ENCODE measurements at regions not wholly inside any gene's neighbourhood (a gene's known extent, or its start where the extent isn't known, plus 50 kb on each side); places are given as distances from the start of the nearest gene placed in this dataset.

DNA sequence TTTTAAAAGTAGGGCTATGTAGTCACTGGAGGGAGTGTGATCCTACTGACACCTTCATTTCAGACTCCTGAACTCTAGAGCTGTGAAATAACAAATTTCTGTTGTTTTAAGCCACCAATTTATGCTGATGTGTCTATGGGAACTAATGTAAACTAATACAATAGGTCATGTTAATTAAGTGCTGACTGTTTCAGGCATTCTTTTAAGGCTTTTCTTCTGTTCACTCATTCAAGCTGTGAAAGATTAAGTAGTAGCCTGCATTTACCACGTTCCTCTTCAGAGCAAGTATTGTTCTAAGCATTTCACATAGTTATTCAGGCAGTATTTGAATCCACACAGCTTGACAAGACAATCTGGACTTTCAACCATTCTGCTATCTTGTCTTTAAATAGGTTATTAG, 1135.0 kb downstream of the SLITRK1 start:
- no peak overlapping the region for H3K4me3 ChIP-seq (replicated peaks; ENCODE audit: low read depth, low read length)
- no peak for DNase-seq (ENCODE audit: extremely low read depth, low read depth)
- TF ChIP-seq, protein P1, sequence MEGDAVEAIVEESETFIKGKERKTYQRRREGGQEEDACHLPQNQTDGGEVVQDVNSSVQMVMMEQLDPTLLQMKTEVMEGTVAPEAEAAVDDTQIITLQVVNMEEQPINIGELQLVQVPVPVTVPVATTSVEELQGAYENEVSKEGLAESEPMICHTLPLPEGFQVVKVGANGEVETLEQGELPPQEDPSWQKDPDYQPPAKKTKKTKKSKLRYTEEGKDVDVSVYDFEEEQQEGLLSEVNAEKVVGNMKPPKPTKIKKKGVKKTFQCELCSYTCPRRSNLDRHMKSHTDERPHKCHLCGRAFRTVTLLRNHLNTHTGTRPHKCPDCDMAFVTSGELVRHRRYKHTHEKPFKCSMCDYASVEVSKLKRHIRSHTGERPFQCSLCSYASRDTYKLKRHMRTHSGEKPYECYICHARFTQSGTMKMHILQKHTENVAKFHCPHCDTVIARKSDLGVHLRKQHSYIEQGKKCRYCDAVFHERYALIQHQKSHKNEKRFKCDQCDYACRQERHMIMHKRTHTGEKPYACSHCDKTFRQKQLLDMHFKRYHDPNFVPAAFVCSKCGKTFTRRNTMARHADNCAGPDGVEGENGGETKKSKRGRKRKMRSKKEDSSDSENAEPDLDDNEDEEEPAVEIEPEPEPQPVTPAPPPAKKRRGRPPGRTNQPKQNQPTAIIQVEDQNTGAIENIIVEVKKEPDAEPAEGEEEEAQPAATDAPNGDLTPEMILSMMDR (IDR thresholded peaks at IDR 0.05; ENCODE audit: low read depth, low read length, missing control alignments), result no peak

DNA sequence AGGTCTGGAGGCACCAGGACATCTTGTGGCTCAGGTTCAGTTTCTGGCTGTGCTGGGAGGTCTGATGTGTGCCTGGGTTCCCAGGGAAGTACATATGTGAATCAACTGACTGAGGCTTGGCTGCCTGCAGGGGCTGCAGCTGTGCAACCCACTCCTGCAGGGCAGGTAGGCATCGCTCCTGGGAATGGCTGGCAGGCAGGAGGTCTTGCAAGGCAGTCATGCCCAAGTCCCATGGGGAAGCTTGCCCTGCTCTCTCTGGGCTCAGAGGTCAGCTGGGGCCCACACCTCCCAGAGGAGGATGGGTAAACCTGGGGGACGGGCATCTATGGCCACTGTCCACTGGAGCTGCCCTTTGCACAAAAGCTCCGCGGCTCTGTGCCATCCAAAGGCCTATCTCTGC, 1141.8 kb downstream of the SLITRK1 start:
- no peak overlapping the region for H3K4me3 ChIP-seq (replicated peaks; ENCODE audit: low read depth, low read length)
- TF ChIP-seq, protein P1 (IDR thresholded peaks at IDR 0.05; ENCODE audit: low read depth, low read length, missing control alignments), result no peak
- DNase-seq (ENCODE audit: extremely low read depth, low read depth), result no peak

DNA sequence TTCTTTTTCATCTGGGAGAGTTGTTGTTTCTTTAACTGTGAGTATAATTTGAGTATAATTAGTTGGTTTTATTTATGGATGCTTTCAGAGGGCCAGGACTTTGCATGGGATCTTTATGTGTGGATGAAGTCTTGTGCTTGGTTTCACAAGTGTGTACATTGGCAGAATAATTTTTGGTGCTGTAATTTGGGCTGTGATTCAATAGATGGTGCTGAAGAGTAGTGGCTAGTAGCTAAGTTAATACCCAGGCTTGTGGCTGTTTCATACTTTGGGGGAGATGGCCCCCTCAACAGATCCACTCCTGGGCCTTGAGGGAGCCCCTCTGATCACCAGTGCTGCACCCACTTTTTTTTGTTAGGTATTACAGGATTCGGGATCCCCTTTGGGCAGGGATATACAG, 1142.4 kb downstream of the SLITRK1 start:
- no peak for DNase-seq (ENCODE audit: extremely low read depth, low read depth)
- H3K4me3 ChIP-seq (replicated peaks; ENCODE audit: low read depth, low read length), result no peak overlapping the region
- TF ChIP-seq, protein P1 (IDR thresholded peaks at IDR 0.05; ENCODE audit: low read depth, low read length, missing control alignments), result peak; percentile 33

GRCh38 chr13:82729401-82729800, 1152.9 kb downstream of the SLITRK1 start:
- no peak overlapping the region for H3K4me3 ChIP-seq (replicated peaks; ENCODE audit: low read depth, low read length)
- TF ChIP-seq, protein P1 (IDR thresholded peaks at IDR 0.05; ENCODE audit: low read depth, low read length, missing control alignments), result no peak

DNA sequence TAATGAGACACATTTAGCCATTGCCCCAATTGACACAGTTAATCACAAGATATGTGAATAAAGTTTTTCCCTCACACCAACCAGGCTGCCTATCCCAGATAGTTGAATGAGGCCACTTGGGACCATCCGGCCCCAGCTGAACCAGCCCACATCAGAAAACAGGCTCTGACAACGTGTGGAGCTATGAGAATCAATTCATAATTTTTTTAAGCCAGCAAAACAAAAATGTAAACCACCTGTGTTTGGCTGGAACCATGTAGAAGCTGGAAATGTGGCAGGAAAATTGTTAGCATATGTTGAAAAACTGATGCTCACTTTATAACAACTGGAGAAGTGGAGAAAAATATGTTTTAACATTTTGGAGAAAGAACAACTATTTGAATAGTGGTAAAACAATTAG, 1161.3 kb downstream of the SLITRK1 start:
- TF ChIP-seq, protein P1 (IDR thresholded peaks at IDR 0.05; ENCODE audit: low read depth, low read length, missing control alignments), result no peak
- no peak overlapping the region for H3K4me3 ChIP-seq (replicated peaks; ENCODE audit: low read depth, low read length)
- no peak for DNase-seq (ENCODE audit: extremely low read depth, low read depth)

More at GRCh38 chr13:82729401-82729800, 1152.9 kb downstream of the SLITRK1 start:
- DNase-seq (ENCODE audit: extremely low read depth, low read depth), result no peak

GRCh38 chr13:82719987-82720386, 1162.3 kb downstream of the SLITRK1 start:
- H3K4me3 ChIP-seq (replicated peaks; ENCODE audit: low read depth, low read length), result no peak overlapping the region
- TF ChIP-seq, protein P1 (IDR thresholded peaks at IDR 0.05; ENCODE audit: low read depth, low read length, missing control alignments), result no peak
- no peak for DNase-seq (ENCODE audit: extremely low read depth, low read depth)

GRCh38 chr13:82717249-82717648, 1165.0 kb downstream of the SLITRK1 start:
- TF ChIP-seq, protein P1 (IDR thresholded peaks at IDR 0.05; ENCODE audit: low read depth, low read length, missing control alignments), result no peak
- no peak overlapping the region for H3K4me3 ChIP-seq (replicated peaks; ENCODE audit: low read depth, low read length)
- DNase-seq (ENCODE audit: extremely low read depth, low read depth), result no peak
